ENCODE measurements at regions not wholly inside any gene's neighbourhood (a gene's known extent, or its start where the extent isn't known, plus 50 kb on each side); places are given as distances from the start of the nearest gene placed in this dataset.
"Not testable (repeated sequence)": the region's sequence is repeated elsewhere in the genome, so short reads cannot be mapped to it uniquely, and the experiment has no call there.

DNA sequence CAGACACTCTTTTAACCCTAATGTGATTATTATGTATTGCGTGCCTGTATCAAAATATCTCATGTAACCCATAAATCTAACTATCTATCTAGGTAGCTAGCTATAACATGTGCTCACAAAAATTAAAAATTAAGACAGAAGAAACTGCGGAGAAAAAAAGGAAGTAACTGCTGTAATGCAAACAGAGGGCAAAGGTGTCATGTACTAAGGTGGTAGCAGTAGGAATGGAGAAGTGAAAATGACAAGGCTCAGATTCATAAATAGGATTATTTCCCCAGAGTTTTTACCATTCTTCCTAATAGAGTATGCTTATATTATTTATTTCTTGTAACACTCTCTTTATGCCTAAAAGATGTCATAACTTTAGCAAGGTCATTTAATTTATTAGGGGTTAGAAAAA is 1527.5 kb upstream of the C9orf72 start:
- Histone ChIP-seq H3K9me3 (ENCODE audit: low read depth) (no peaks in the 10 kb centered on the region), H3K79me2 (ENCODE audit: low read depth) (no peaks in the 10 kb centered on the region), H3K27ac (no peak overlapping the region), H3K27me3 (no peaks in the 10 kb centered on the region), H3K36me3 (no peaks in the 10 kb centered on the region), H3K4me1 (no peaks in the 10 kb centered on the region), H3K4me2 (no peak overlapping the region), H2AFZ (replicated peaks) (no peak overlapping the region), H3K4me3 (no peak overlapping the region), H3K9ac (no peak overlapping the region), H4K20me1 (ENCODE audit: low read depth) (no peaks in the 10 kb centered on the region), H3F3A (ENCODE audit: low read depth) (no peaks in the 10 kb centered on the region)
- H3K27ac Mint-ChIP-seq = no peak overlapping the region
- DNase-seq (ENCODE audit: low spot score) = no peak
- no peaks in the 10 kb centered on the region for H3K36me3 Mint-ChIP-seq
- no peak overlapping the region for H3K4me3 Mint-ChIP-seq
- no peaks in the 10 kb centered on the region for H3K27me3 Mint-ChIP-seq (ENCODE audit: insufficient read depth, low read depth)
- no peaks in the 10 kb centered on the region for H3K9me3 Mint-ChIP-seq
- no peaks in the 10 kb centered on the region for H3K4me1 Mint-ChIP-seq
- no peak for TF ChIP-seq EZH2phosphoT487 (IDR thresholded peaks at IDR 0.05)
- no peak for TF ChIP-seq EZH2 (IDR thresholded peaks at IDR 0.05)
- TF ChIP-seq, protein P1, sequence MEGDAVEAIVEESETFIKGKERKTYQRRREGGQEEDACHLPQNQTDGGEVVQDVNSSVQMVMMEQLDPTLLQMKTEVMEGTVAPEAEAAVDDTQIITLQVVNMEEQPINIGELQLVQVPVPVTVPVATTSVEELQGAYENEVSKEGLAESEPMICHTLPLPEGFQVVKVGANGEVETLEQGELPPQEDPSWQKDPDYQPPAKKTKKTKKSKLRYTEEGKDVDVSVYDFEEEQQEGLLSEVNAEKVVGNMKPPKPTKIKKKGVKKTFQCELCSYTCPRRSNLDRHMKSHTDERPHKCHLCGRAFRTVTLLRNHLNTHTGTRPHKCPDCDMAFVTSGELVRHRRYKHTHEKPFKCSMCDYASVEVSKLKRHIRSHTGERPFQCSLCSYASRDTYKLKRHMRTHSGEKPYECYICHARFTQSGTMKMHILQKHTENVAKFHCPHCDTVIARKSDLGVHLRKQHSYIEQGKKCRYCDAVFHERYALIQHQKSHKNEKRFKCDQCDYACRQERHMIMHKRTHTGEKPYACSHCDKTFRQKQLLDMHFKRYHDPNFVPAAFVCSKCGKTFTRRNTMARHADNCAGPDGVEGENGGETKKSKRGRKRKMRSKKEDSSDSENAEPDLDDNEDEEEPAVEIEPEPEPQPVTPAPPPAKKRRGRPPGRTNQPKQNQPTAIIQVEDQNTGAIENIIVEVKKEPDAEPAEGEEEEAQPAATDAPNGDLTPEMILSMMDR (IDR thresholded peaks at IDR 0.05) = no peak

DNA sequence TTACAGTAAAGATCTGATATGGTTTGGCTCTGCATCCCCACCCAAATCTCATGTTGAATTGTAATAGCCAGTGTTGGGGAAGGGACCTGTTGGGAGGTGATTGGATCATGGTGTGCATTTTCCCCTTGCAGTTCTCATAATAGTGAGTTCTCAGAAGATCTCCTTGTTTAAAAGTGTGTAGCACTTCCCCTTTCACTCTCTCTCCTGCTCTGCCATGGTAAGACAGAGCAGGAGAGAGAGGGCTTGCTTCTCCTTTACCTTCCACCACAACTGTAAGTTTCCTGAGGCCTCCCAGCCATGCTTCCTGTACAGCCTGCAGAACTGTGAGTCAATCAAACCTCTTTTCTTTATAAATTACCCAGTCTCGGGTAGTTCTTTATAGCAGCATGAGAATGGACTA is 1530.9 kb upstream of the C9orf72 start:
- not testable (repeated sequence) for H4K20me1 ChIP-seq (ENCODE audit: low read depth); H2AFZ ChIP-seq (replicated peaks); H3K9me3 Mint-ChIP-seq; H3K9ac ChIP-seq; H3K9me3 ChIP-seq (ENCODE audit: low read depth); H3K36me3 Mint-ChIP-seq; H3K27me3 Mint-ChIP-seq (ENCODE audit: insufficient read depth, low read depth); H3K4me1 Mint-ChIP-seq; H3K4me2 ChIP-seq; H3F3A ChIP-seq (ENCODE audit: low read depth); H3K4me3 ChIP-seq; H3K27ac Mint-ChIP-seq; H3K27ac ChIP-seq; H3K36me3 ChIP-seq; H3K4me1 ChIP-seq; DNase-seq (ENCODE audit: low spot score); H3K27me3 ChIP-seq; H3K79me2 ChIP-seq (ENCODE audit: low read depth); H3K4me3 Mint-ChIP-seq

GRCh38 chr9:29118555-29118954 is 1545.3 kb upstream of the C9orf72 start:
- no peaks in the 10 kb centered on the region for H3K9me3 ChIP-seq (ENCODE audit: low read depth)
- no peak overlapping the region for H3K4me2 ChIP-seq
- H3K27me3 ChIP-seq = no peaks in the 10 kb centered on the region
- peaks cover 2% of the 10 kb centered on the region for H3K27me3 Mint-ChIP-seq (ENCODE audit: insufficient read depth, low read depth)
- H3K79me2 ChIP-seq (ENCODE audit: low read depth) = no peaks in the 10 kb centered on the region
- no peak overlapping the region for H3K9ac ChIP-seq
- H3K4me1 ChIP-seq = no peaks in the 10 kb centered on the region
- H3F3A ChIP-seq (ENCODE audit: low read depth) = no peaks in the 10 kb centered on the region
- no peak overlapping the region for H3K4me3 Mint-ChIP-seq
- H3K36me3 Mint-ChIP-seq = no peaks in the 10 kb centered on the region
- H2AFZ ChIP-seq (replicated peaks) = no peak overlapping the region
- TF ChIP-seq EZH2 (IDR thresholded peaks at IDR 0.05) = no peak
- TF ChIP-seq, protein P1 (IDR thresholded peaks at IDR 0.05) = no peak
- TF ChIP-seq EZH2phosphoT487 (IDR thresholded peaks at IDR 0.05) = no peak
- no peak overlapping the region for H3K27ac ChIP-seq
- H3K27ac Mint-ChIP-seq = no peak overlapping the region
- no peaks in the 10 kb centered on the region for H3K9me3 Mint-ChIP-seq
- no peak for DNase-seq (ENCODE audit: low spot score)
- H3K4me1 Mint-ChIP-seq = no peaks in the 10 kb centered on the region
- H4K20me1 ChIP-seq (ENCODE audit: low read depth) = no peaks in the 10 kb centered on the region
- H3K4me3 ChIP-seq = no peak overlapping the region
- no peaks in the 10 kb centered on the region for H3K36me3 ChIP-seq

- Mint-ChIP-seq H3K4me1 (no peaks in the 10 kb centered on the region), H3K27ac (no peak overlapping the region), H3K9me3 (peaks cover 37% of the 10 kb centered on the region), H3K36me3 (no peaks in the 10 kb centered on the region), H3K27me3 (ENCODE audit: insufficient read depth, low read depth) (peaks cover 2% of the 10 kb centered on the region), H3K4me3 (no peak overlapping the region)
- DNase-seq (ENCODE audit: low spot score) = no peak
- Histone ChIP-seq H3K9ac (no peak overlapping the region), H3F3A (ENCODE audit: low read depth) (no peaks in the 10 kb centered on the region), H3K27ac (no peak overlapping the region), H4K20me1 (ENCODE audit: low read depth) (no peaks in the 10 kb centered on the region), H3K4me2 (no peak overlapping the region), H3K27me3 (no peaks in the 10 kb centered on the region), H3K79me2 (ENCODE audit: low read depth) (no peaks in the 10 kb centered on the region), H3K36me3 (peaks cover 4% of the 10 kb centered on the region), H2AFZ (replicated peaks) (no peak overlapping the region), H3K9me3 (ENCODE audit: low read depth) (peaks cover 12% of the 10 kb centered on the region), H3K4me1 (no peaks in the 10 kb centered on the region), H3K4me3 (no peak overlapping the region)
- TF ChIP-seq, protein P1 (IDR thresholded peaks at IDR 0.05) = no peak
- TF ChIP-seq EZH2phosphoT487 (IDR thresholded peaks at IDR 0.05) (no peak), EZH2 (IDR thresholded peaks at IDR 0.05) (no peak)
Measured at GRCh38 chr9:29126783-29127182, 1553.5 kb upstream of the C9orf72 start.

Data from neural progenitor cell (in vitro differentiated cells).